Stomach smooth muscle (tissue), 2 donors: ENCODE measurements at regions not wholly inside any gene's neighbourhood (a gene's known extent, or its start where the extent isn't known, plus 50 kb on each side); places are given as distances from the start of the nearest gene placed in this dataset.

Source experiments
- H3K27ac ChIP-seq: one replicate; pipeline ENCODE4 v1.7.0; 2013; ENCODE audit warnings: mild to moderate bottlenecking, low read length, inconsistent platforms
- H3K27me3 ChIP-seq, 2 donors: one replicate each; pipeline ENCODE4 v1.7.0; 2013; ENCODE audit warnings: low read length in 2 of 2; ENCODE audit not compliant: insufficient read depth in 2 of 2, control insufficient read depth in 1 of 2
- H3K36me3 ChIP-seq, 2 donors: one replicate each; pipeline ENCODE4 v1.7.0; 2013; ENCODE audit warnings: low read length in 2 of 2; ENCODE audit not compliant: control insufficient read depth in 2 of 2, insufficient read depth in 2 of 2
- H3K4me1 ChIP-seq: one replicate; pipeline ENCODE4 v1.7.0; 2013; ENCODE audit warnings: low read length; ENCODE audit not compliant: control insufficient read depth, insufficient read depth
- H3K4me3 ChIP-seq, 2 donors: one replicate each; pipeline ENCODE4 v1.7.0; 2013; ENCODE audit warnings: low read length in 2 of 2
- H3K9ac ChIP-seq, 2 donors: one replicate each; pipeline ENCODE4 v1.7.0; 2013; ENCODE audit warnings: low read length in 2 of 2, mild to moderate bottlenecking in 1 of 2
- H3K9me3 ChIP-seq, 2 donors: one replicate each; pipeline ENCODE4 v1.7.0; 2013; ENCODE audit warnings: low read length in 2 of 2; ENCODE audit not compliant: control insufficient read depth in 2 of 2
- donor health status: healthy.
- donor health status: Pancreatic carcinoma.

DNA sequence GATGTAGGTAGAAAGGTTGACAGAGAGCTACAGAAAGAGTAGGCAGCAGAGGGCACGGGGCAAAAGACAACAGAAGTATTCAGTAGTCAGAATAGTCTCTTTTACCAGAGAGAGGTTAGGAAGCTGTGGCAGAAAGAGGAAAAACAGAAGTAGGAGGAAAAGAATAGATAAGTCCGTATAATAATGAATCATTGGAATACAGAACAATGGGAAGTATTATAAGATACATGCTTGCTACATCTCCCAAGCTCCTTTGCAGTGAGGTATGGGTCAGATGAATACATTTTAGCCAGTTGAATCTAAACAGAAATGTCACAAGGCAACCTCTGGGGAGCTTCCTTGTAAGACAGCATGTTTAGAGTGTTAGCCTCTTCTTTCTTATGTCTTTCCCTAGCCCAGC lies 570.5 kb upstream of the CITED2 start:
- Histone ChIP-seq H3K9me3 (no peaks in the 10 kb centered on the region), H3K27ac (no peak overlapping the region), H3K9ac (no peak overlapping the region), H3K27me3 (no peaks in the 10 kb centered on the region), H3K4me3 (no peak overlapping the region), H3K4me1 (no peaks in the 10 kb centered on the region), H3K36me3 (no peaks in the 10 kb centered on the region)

DNA sequence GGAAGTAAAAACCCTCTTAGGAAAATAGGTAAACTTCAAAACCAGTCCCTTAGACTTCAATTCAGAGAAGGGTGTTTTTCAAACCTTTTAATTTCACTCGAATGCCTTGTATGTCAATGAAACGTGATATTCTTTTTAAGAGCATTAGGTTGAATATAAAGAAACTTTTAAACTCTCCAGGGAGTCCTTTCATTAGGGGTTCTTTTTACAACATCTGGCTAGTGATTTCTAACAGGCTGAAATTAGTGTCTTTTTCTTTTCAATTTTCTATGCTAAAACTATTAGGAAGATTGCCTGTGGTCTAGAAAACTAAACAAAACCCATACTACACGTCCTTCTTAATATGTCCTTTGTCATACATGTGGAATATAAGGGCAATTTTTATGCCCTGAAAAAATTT lies 569.7 kb upstream of the CITED2 start:
- Histone ChIP-seq H3K4me1 (no peaks in the 10 kb centered on the region), H3K27me3 (no peaks in the 10 kb centered on the region), H3K36me3 (no peaks in the 10 kb centered on the region), H3K9me3 (no peaks in the 10 kb centered on the region), H3K4me3 (no peak overlapping the region), H3K27ac (no peak overlapping the region), H3K9ac (no peak overlapping the region)

DNA sequence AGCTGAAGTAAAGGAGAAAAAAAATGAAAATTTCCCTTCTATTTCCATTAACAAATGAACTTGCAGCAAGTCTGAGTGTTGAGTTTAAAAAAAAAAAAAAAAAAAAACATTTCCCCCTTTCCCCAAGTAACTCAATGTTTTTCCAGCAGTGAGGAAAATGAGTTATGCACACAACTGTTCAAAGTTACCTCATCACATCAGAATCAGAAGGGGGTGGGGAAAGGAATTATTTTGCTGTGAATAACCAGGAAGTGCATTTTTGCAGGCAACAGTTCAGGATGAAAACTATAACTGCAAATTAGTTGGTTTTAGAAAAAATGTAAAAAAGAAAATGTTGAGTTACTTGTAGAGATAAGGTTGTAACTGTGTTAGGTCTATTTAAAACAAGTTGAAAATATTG lies 568.9 kb upstream of the CITED2 start:
- Histone ChIP-seq H3K27me3 (no peaks in the 10 kb centered on the region), H3K9me3 (no peaks in the 10 kb centered on the region), H3K27ac (no peak overlapping the region), H3K4me1 (no peaks in the 10 kb centered on the region), H3K9ac (no peak overlapping the region), H3K4me3 (no peak overlapping the region), H3K36me3 (no peaks in the 10 kb centered on the region)

DNA sequence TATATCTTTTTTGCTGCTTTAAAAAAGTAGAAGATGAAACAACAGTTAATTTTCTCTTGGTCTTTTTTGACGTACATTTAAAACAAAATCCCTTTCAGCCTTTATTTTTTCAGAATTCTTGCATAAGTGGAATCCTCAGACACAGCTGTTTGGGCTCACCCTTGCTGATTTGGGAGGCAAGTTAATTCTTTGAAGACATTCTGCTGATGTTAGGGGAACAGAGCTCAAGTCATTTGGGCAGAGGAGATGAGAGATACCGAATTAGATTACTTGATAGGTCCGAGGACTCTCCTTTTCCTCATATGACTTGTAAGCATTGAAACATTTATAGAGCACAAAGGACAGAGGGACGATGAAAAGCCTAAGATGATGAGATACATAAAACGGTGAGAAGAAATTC lies 567.9 kb upstream of the CITED2 start:
- H3K4me1 ChIP-seq = no peaks in the 10 kb centered on the region
- no peak overlapping the region for H3K9ac ChIP-seq
- H3K27ac ChIP-seq = no peak overlapping the region
- H3K36me3 ChIP-seq = no peaks in the 10 kb centered on the region
- H3K4me3 ChIP-seq = no peak overlapping the region
- no peaks in the 10 kb centered on the region for H3K9me3 ChIP-seq
- H3K27me3 ChIP-seq = no peaks in the 10 kb centered on the region

DNA sequence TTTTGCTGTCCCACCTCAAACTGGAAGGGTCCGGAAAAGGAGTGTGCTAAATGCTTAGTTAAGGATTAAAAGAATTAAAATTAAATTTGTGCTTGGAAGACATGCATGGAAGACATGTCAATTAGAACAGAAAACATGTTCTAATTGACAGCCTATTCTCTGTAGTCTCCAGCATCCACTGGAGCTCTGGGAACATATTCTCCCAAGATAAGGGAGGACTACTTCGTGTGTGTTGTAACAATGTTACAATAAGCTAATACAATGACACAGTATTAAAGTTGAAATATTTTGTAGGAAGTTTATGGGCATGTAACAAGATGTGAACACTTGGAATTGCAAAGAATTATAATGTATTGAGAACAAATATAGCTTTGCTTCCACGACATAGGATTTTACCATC lies 567.4 kb upstream of the CITED2 start:
- Histone ChIP-seq H3K27ac (no peak overlapping the region), H3K4me1 (no peaks in the 10 kb centered on the region), H3K9ac (no peak overlapping the region), H3K4me3 (no peak overlapping the region), H3K9me3 (no peaks in the 10 kb centered on the region), H3K36me3 (no peaks in the 10 kb centered on the region), H3K27me3 (no peaks in the 10 kb centered on the region)

DNA sequence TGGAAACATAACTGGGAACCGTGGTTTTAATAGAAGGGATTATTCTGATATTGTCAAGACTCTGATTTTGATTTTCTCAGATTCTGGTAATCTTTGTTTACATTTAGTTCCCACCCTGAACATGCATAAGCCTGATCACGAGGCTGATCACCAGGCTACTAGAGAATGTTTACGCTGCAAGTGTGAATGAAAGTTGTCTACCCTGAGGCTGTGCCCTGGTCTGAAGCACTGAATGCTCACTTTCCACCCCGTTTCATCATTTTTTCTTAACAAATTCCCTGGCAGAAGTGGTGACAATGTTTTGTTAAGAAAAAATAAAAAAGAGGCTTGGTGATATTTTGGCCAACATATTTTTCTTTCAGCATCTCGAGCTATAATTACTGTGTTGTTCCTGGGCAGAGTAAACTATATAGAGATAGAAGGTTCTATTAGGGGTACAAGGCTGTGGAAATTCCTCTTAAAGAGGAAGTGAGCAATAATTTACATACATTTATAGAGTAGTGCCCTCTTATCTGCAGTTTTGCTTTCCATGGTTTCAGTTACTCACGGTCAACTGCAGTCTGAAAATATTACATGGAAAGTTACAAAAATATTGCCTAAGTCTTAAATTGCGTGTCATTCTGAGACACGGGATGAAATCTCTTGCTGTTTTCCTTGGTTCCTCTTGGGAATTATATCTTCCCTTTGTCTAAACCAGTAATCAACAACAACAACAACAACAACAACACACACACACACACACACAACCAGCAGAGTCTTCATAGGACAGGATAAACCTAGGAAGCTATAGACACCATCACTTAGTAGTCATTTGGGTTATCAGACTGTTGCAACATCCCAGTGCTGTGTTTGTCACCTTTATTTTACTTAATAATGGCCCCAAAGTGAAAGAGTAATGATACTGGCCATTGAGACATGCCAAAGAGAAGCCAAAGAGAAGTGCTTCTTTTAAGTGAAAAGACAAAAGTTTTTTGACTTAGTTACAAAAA lies 566.6 kb upstream of the CITED2 start:
- H3K36me3 ChIP-seq = no peaks in the 10 kb centered on the region
- no peak overlapping the region for H3K27ac ChIP-seq
- no peak overlapping the region for H3K4me3 ChIP-seq
- H3K27me3 ChIP-seq = no peaks in the 10 kb centered on the region
- no peak overlapping the region for H3K9ac ChIP-seq
- no peaks in the 10 kb centered on the region for H3K9me3 ChIP-seq
- H3K4me1 ChIP-seq = no peaks in the 10 kb centered on the region

DNA sequence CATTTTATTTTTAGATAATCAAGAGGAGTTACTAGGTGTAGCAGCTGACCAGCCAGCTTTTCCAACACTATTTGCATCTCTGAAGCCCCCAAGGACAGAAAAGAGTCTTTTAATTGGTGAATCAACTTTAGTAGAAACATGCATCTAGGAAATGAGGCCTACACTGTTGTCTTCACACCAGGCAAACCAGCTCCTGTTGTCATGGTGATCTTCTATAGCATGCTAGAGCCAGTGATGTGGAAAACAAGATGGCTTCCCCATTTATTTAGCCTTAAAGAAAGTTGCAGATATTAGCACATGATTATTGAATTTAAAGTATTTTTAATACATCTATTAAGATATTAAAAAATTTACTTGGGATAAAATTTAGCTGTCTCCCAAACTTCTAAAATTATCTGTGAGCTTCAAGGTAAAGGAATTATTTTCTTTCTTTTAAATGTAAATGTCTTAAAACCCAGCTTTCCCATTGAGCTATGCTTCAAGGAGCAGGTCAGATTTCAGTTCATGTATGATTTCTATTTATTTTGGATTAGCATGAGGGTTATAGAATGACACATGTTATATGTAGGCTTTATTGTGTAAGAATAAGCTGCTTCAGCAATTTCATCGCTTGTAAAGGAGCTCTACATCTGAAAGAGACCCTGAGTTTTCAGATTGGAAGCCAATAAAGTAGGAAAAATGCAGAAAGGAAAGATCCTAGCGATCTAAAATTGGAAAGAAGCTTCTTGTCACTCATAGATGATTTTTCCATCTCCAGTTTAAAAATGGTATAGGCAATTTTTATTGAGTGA lies 564.9 kb upstream of the CITED2 start:
- Histone ChIP-seq H3K4me3 (no peak overlapping the region), H3K9ac (no peak overlapping the region), H3K4me1 (no peaks in the 10 kb centered on the region), H3K27me3 (no peaks in the 10 kb centered on the region), H3K27ac (no peak overlapping the region), H3K9me3 (no peaks in the 10 kb centered on the region), H3K36me3 (no peaks in the 10 kb centered on the region)

DNA sequence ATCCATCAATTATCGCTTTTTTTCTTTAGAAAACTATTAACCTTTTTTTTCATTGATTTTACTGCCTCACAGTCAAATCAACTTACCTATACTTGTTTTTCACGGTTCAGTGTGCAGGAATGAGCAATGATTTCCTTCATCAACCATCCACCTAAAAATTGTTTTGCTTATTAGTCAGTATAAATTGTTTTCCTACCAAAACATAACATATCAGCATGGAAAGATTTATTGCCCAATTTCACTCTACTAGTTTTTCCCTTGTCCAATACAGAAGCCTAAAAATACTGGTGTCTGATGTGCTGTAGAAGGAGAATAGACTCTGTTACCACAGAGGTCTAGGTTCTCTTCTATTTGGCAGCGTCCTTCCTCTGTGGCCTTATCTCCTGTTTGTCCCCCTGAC lies 558.2 kb upstream of the CITED2 start:
- Histone ChIP-seq H3K4me3 (no peak overlapping the region), H3K9ac (no peak overlapping the region), H3K4me1 (no peaks in the 10 kb centered on the region), H3K27me3 (no peaks in the 10 kb centered on the region), H3K27ac (no peak overlapping the region), H3K9me3 (no peaks in the 10 kb centered on the region), H3K36me3 (no peaks in the 10 kb centered on the region)

DNA sequence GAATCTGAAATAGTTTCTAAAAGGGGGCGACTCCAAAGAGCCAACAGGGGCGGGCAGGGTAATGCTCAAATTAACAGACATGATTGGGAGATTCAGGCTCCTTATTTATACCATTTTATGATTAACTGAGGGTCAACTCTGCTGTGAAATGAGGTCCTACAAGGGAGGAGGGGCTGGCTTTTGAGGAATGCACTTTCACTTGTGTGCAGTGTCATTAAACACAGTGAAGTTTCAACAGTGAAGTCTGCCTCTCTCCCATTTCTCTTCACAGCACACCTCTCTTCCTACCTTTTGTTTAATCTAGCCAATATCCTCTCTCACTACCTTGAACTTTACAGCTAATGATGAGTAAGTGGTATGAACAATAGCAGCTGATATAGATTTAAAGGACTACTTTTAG lies 557.3 kb upstream of the CITED2 start:
- Histone ChIP-seq H3K4me1 (peaks cover 5% of the 10 kb centered on the region), H3K36me3 (no peaks in the 10 kb centered on the region), H3K9me3 (no peaks in the 10 kb centered on the region), H3K9ac (no peak overlapping the region), H3K27ac (no peak overlapping the region), H3K4me3 (no peak overlapping the region), H3K27me3 (no peaks in the 10 kb centered on the region)

DNA sequence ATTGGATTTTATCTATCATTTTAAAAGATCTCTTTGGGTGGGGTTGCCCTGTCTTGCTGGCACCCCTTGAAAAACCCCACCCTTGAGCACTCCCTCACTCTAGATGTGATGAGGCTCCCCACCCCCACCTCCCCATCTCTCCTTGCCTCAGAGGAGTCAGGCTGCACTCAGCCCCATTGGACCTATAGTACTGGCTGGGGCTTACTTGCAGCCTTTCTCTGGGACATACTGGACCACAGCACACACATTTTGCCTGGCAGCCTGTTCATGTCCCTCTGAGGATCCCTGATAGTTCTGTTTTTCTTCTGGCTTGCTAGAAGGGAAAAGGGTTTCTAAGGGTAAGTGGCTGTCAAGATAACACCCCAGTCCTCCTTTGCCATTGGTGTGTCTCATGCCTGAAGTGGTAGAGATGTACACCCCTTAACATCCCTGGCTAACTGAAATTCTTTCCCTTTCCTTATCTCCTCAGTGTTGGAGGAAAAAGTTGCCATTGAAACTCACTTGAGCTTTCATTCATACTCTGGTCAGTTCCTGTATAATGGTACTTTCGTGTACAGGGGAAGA lies 553.4 kb upstream of the CITED2 start:
- H3K4me1 ChIP-seq = peaks cover 5% of the 10 kb centered on the region
- no peaks in the 10 kb centered on the region for H3K27me3 ChIP-seq
- no peak overlapping the region for H3K9ac ChIP-seq
- H3K9me3 ChIP-seq = no peaks in the 10 kb centered on the region
- H3K4me3 ChIP-seq = no peak overlapping the region
- H3K36me3 ChIP-seq = no peaks in the 10 kb centered on the region
- H3K27ac ChIP-seq = no peak overlapping the region
